ENCODE measurements at regions not wholly inside any gene's neighbourhood (a gene's known extent, or its start where the extent isn't known, plus 50 kb on each side); places are given as distances from the start of the nearest gene placed in this dataset.
"Not testable (repeated sequence)": the region's sequence is repeated elsewhere in the genome, so short reads cannot be mapped to it uniquely, and the experiment has no call there.

- not testable (repeated sequence) for TF ChIP-seq EZH2 (IDR thresholded peaks at IDR 0.05; ENCODE audit: low read depth); CTCF (conservative IDR thresholded peaks at IDR 0.05)
Observed at GRCh38 chr15:20007338-20007737, 534.3 kb downstream of the GOLGA6L6 start.
